Omental fat pad (tissue), 3 donors: ENCODE measurements at regions not wholly inside any gene's neighbourhood (a gene's known extent, or its start where the extent isn't known, plus 50 kb on each side); places are given as distances from the start of the nearest gene placed in this dataset.
A peak's percentile ranks its signal among the peaks of the same experiment; 100 is the strongest.

Experiments used
- ATAC-seq: fragments of 150-250 bp; one replicate; pipeline ENCODE4 v1.9.1; 2016; ENCODE audit warnings: mild to moderate bottlenecking, moderate library complexity; ENCODE audit not compliant: low FRiP score
- DNase-seq: peaks from one replicate; pipeline ENCODE4 v3.0.0-alpha.2; 2019; ENCODE audit warnings: low spot score
- CTCF ChIP-seq, 3 donors: fragments of 450-650 bp; IDR thresholded peaks; one replicate each; pipeline ENCODE4 v1.5.1; 2016 to 2017; ENCODE audit warnings: antibody characterized with exemption in 3 of 3, mild to moderate bottlenecking in 3 of 3, moderate library complexity in 2 of 3

GRCh38 chr2:128468186-128468920, 149.7 kb upstream of the HS6ST1 start:
- no peak for ATAC-seq
- TF ChIP-seq CTCF (IDR thresholded peaks at IDR 0.05) = no peak
- DNase-seq = no peak

- DNase-seq (no peak), ATAC-seq (no peak)
- no peak for TF ChIP-seq CTCF (IDR thresholded peaks at IDR 0.05)
Observed at GRCh38 chr2:128469203-128469602, 150.5 kb upstream of the HS6ST1 start.

- DNase-seq = no peak
- ATAC-seq = no peak
- no peak for TF ChIP-seq CTCF (IDR thresholded peaks at IDR 0.05)
Observed at GRCh38 chr2:128469875-128470274, 151.2 kb upstream of the HS6ST1 start.

- DNase-seq (no peak), ATAC-seq (no peak)
- TF ChIP-seq CTCF (IDR thresholded peaks at IDR 0.05) = no peak
Observed at GRCh38 chr2:128472789-128473174, 154.1 kb upstream of the HS6ST1 start.

- TF ChIP-seq CTCF (IDR thresholded peaks at IDR 0.05) = no peak
- peak; percentile 43 for ATAC-seq
- no peak for DNase-seq
Observed at GRCh38 chr2:128473175-128474035, 154.7 kb upstream of the HS6ST1 start.

GRCh38 chr2:128474036-128474955, 155.6 kb upstream of the HS6ST1 start:
- DNase-seq = no peak
- no peak for ATAC-seq
- no peak for TF ChIP-seq CTCF (IDR thresholded peaks at IDR 0.05)
